Activated T-cell treated with anti-CD3 and anti-CD28 coated beads, Interleukin-2, amount 50 U/mL, for 48 hours (primary cell): ENCODE measurements at regions not wholly inside any gene's neighbourhood (a gene's known extent, or its start where the extent isn't known, plus 50 kb on each side); places are given as distances from the start of the nearest gene placed in this dataset.

ENCODE experiments used
- DNase-seq, 2 experiments: peaks; one replicate each; pipeline ENCODE4 v3.0.0-alpha.2; 2020

- DNase-seq, result no peak
These were observed 105.0 kb downstream of the TRIM29 start for GRCh38 chr11:120032766-120033390.

DNA sequence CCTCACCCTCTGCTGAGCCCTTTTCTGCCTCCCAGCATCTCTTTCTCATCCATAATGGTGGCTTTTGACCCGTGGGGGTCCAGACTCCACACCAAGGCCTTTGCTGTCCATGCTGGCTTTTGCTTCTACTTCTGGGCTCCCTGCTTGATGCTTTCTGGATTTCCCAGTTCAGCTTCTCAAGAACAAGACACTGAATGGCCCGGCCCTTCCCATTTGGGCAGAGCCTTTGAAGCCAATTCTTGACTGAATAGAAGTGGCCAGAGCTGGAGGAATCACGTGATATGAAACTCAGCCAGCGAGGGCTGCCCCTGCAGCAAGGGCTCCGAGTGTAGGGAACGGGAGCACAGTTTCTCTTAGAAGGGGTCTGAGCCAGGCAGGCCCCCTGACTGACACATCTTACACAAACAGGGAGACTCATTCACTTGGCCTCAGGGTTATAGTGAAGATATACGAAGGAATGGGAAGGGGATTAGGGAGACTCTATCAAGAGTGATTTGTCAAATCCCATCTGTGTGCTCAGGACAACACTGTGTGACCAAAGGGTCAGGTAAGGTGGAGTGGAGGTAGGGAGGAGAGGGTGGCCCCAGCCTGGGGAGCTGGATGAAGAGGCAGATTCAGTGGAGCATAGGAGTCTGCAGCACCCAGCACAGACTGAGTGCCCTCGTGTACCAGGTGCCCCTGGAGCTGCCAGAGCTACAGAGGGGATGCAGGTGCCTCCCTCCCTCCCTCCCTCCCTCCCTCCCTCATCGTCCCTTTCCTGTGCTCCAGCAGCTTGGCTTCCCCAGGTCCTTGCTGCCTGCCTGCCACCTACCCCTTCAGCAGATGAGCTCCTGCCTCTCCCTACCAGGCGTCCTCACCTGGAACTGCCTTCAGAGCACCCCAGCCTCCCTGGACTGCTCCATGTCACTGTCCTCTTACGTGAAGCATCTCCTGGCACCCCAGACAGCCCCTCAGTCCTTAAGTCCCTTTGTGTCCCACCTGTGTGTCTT lies 106.0 kb downstream of the TRIM29 start:
- DNase-seq, result no peak

DNA sequence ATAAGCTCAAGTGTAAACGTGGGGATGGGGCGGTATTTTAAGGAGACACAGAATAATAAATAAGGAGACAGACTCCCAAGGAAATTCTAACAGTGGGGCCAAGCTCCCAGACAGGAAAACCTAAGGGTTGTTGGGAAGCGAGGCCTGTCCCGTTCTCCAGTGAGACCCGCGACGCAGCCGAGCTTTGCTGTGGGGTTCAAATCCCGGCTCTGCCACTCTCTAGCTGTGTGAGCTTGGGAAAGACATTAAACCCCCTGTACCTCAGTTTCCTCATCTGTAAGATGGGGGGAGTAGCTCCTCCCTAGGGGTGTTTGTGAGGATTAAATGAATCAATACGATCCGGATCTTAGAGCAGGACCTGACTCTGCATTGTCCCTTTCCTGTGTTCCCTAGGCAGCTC lies 106.8 kb downstream of the TRIM29 start:
- DNase-seq, result no peak

GRCh38 chr11:120030411-120030810 lies 107.5 kb downstream of the TRIM29 start:
- DNase-seq, result no peak

DNA sequence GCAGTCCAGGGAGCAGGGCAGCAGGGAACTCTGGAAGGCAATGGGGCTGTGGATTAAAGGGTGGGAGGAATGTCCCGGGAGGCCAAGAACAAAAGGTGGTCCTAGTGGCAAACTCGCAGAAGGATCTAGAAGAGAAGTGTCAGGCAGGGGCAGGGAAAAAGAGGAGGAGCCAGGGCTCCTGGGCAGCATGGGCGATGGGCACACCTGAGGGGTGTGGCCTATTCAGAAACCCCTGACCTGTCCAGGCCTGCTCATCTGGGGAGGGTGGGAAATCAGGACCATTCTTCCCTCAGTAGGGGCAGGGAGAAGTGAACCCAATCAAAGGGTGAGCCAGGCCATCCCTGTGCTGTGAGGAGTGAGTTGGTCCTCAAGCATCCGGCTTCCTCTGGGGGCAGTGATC lies 108.6 kb downstream of the TRIM29 start:
- DNase-seq, result no peak

DNA sequence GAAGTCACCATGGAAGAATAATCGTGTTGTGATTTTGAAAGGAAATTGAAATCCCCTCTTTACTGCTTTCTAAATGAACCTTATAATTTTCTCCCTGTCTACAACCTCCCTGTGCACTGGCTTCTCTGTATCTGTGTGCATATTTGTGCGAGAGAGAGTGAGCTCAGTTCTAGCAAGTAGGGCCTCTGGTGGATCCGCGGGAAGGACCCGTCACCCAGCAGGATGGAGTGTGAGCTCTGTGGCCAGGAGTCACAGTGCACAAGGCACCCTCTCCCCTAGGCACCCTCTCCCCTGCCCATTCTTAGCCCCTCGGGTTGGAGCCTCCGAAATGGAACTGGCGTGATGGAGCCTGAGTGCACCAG lies 109.0 kb downstream of the TRIM29 start:
- no peak for DNase-seq

DNA sequence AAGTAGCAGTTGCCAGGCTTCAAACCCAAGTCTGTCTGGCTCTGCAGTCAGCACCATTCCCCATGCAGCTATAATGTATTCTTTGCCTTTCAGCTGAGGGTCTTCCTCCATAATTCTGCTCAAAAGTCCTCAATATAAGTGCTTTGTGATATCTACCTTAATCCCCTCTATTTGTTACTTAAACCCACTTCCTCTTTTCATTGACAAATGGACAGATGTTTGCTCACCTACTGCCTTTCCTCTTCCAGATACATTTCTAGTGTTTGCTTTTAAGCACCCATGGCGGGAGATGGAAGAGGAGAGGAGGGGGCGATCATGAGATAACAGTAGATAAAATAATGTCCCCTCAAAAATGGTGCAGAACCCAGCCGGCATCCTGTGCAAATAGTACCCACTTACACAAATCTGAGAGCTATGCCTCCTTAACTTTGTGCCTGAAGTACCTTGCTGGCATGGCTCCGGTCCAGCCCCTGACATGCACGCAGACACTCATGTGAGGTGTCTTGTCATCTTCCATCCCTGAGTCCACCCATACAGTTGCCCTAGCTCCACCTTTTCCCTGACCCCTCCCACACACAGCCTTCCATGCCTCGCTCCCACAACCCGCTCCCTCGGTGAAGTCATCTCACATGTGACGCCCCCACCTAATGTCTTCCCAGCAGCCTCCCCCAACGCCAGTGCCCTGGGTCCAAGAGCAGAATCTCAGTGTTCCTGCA lies 109.6 kb downstream of the TRIM29 start:
- no peak for DNase-seq

DNA sequence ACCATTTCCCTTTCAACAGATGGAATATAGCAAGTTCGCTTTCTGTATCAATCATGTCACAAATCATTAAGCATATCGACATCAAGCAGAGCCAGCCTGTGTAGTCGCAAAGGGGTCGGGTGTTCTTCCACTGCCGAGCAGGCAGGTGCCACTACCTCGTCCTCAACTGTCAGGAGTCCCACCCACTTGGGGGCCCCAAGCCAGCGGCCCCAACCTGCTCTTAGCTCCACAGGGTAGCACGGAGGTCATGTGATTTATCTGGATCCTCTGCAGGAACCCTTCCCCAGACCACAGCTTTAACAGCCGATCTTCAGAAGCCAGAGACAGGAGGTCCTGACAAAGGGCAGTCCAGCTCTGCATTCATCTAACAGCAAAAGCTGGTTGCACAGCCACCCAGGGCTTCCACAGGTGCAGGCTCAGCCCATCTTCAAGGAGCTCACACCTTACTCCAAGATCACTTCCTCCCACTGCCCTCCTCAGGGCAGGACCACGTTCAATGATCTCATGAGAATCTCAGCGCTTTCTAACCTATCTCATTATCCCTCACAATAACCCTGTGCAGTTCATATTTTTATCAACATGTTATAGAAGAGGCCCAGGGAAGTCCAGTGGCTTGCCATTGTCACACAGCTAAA lies 110.2 kb downstream of the TRIM29 start:
- no peak for DNase-seq

- DNase-seq, result no peak
These were observed 112.1 kb downstream of the TRIM29 start for GRCh38 chr11:120025606-120026335.

DNA sequence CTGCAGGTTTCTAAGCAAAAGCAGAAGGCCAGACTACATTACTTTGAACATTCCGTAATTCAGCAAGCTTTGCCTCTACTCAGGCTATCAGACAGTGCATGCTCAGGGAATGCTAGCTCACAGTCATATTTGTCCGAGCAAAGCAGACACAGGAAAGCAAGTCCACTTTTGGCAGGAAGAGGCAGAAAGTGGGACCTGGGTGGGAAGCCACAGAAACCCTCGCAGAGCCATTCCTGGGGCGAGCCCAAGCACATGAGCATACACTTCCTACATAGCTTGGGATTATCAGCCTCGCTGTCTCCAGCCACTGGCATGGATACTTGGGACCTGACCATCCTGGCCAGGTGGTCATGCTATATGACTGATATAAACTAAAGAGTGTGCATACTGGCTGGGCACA lies 113.3 kb downstream of the TRIM29 start:
- DNase-seq, result no peak

DNA sequence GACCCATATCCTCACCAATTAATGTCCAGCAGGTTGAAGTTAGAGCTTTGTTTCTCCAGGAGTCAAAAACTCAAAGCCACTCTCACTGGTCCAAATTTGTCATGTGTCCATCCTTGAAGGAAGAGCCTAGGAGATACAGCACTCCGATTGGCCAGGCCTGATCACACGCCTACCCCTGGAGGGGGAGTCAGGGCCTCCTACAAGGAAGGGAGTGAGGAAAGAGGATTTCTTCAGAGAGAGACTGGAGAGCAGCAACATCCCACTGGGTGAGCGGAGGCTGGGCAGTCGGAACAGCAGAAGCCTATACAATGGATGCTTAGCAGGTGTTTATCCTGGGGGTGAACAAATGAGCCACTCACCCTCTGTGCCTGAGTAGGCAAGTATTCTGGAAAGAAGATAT lies 113.9 kb downstream of the TRIM29 start:
- no peak for DNase-seq

GRCh38 chr11:120023551-120023950 lies 114.4 kb downstream of the TRIM29 start:
- no peak for DNase-seq

GRCh38 chr11:120023120-120023519 lies 114.8 kb downstream of the TRIM29 start:
- no peak for DNase-seq

GRCh38 chr11:120022617-120023016 lies 115.3 kb downstream of the TRIM29 start:
- no peak for DNase-seq

DNA sequence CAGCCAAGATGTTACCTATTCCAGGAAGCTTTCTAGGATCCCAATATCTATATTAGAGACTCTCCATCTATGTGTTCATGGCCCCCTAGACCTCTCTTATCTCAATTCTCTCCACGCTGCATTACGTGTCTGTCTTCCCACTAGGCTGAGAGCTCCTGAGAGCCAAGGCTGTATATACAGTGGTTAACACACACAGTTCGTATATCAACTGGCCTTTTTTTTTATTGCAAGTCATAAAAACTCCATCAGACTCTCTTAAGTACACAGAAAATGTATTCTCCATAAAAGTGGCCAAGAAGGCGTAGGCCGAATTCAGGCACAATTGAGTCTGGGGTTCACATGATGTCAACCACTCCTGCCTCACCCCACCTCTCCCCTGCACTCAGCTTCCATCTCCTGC lies 115.9 kb downstream of the TRIM29 start:
- DNase-seq, result no peak

- no peak for DNase-seq
These were observed 116.4 kb downstream of the TRIM29 start for GRCh38 chr11:120021391-120021953.

- no peak for DNase-seq
These were observed 116.9 kb downstream of the TRIM29 start for GRCh38 chr11:120020981-120021380.

GRCh38 chr11:120020486-120020885 lies 117.4 kb downstream of the TRIM29 start:
- DNase-seq, result no peak

DNA sequence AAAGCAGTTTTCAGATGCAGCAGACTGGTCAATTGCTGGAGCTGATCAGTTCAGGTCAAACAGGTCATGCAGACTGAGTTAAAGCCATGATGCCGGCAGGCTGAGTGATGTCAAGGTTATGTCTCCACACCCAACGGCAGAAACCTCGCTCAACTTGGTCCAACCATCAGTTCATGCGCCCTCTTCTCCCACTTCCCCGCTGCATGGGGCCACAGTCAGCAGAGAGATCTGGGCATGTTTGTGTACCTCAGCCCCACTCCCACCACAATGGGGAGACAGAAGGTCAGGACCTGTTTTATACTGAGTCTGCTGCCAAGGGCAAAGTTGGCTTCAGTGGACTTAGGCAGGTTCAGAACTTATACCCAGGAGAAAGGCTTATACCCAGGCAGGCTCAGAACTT lies 118.7 kb downstream of the TRIM29 start:
- DNase-seq, result no peak

DNA sequence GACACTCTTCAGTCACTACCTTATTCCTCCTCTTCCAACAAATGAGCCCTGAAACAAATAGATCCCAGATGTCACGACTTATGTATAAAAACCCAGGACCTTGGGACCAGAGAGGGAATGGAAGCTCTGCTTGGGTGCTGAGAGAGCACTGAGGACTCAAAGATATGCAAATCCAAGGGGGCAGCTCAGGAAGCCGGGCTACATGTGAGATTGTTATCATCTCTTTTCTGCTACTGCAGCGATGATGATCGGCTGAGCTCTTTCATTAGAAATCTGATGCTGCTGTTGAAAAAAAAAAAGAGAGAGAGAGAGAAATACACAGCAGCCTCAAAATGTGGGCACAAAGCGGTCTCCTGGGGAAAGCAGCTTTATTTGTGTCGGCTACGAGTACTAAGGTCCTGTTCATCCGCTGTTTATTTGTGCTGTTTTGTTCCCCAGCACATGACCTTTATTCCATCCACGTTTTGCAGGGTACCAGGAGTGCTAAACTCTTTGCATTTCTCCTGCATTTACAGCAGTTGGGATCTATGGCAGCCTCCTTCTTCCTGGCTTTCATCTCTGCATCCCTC lies 120.2 kb downstream of the TRIM29 start:
- no peak for DNase-seq

- peak; percentile 19 to 24 for DNase-seq
These were observed 124.3 kb downstream of the TRIM29 start for GRCh38 chr11:120013325-120014250.
